ENCODE measurements at regions not wholly inside any gene's neighbourhood (a gene's known extent, or its start where the extent isn't known, plus 50 kb on each side); places are given as distances from the start of the nearest gene placed in this dataset.
"Not testable (repeated sequence)": the region's sequence is repeated elsewhere in the genome, so short reads cannot be mapped to it uniquely, and the experiment has no call there.

GRCh38 chr4:189807031-189807430, 133.6 kb upstream of the FRG1 start:
- DNase-seq = no peak

DNA sequence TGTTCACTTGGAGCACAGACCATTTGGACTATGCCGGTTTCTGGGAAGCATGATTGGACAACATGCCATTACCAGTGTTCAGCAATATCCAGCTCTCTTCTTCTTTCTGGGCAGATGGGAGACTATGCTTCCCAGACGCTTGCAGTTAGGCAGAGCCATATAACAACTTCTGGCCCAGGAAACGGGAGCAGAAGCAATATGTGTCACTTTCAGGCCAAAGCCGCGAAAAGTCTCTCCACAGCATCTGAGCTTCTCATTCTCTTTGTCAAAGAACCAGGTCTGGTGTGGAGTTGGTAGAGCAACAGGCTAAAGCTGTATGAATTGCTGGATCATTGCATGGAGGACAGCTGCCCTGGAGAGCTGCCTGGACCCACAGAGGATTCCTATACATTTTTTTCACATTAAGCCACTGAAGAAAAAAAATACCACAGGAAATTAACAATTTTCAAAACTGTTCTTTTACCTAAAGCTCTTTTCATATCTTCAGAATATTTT, 131.4 kb upstream of the FRG1 start:
- no peak for DNase-seq

GRCh38 chr4:189809839-189810238, 130.8 kb upstream of the FRG1 start:
- no peak for DNase-seq

DNA sequence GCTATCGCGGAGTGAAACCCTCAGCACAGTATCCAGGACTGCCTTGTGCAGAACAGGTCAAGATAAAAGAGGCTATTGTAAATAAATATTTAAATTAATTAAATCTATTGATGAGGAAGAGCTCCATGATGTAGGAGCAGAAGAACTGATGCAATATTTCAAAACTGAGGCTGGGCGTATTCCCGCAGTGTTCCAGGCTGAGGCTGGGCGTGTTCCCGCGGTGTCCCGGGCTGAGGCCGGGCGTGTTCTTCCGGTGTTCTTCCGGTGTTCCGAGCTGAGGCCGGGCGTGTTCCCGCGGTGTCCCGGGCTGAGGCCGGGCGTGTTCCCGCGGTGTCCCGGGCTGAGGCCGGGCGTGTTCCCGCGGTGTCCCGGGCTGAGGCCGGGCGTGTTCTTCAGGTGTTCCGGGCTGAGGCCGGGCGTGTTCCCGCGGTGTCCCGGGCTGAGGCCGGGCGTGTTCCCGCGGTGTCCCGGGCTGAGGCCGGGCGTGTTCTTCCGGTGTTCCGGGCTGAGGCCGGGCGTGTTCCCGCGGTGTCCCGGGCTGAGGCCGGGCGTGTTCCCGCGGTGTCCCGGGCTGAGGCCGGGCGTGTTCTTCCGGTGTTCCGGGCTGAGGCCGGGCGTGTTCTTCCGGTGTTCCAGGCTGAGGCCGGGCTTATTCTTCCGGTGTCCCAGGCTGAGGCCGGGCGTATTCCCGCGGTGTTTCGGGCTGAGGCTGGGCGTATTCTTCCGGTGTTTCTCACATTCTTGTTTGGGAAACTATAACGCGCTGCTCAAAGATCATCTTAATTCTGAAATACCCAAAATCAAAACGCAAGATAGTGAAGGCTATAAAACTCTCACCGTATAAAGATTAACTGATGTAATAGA, 130.1 kb upstream of the FRG1 start:
- not testable (repeated sequence) for DNase-seq

- DNase-seq = no peak
Observed at GRCh38 chr4:189815404-189816192, 125.1 kb upstream of the FRG1 start.

DNA sequence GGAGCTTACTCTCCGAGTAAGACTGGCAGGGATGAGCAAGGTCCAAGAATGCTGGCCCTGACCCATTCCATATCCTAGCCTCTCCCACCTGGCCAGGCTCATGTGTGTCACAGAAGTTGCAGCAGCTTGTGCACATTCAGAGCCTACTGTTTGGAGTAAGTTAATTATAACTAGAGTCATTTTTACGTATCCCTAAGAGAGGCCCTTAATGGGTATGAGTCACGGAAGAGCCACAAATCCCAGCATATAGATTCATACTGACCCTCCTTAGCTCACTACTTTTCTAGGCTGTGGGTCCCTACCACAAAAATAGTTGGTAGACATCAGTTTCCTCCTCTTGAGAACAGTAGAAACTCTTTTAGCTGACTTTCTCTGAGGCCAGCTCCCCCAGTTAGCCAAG, 118.3 kb upstream of the FRG1 start:
- DNase-seq = no peak

DNA sequence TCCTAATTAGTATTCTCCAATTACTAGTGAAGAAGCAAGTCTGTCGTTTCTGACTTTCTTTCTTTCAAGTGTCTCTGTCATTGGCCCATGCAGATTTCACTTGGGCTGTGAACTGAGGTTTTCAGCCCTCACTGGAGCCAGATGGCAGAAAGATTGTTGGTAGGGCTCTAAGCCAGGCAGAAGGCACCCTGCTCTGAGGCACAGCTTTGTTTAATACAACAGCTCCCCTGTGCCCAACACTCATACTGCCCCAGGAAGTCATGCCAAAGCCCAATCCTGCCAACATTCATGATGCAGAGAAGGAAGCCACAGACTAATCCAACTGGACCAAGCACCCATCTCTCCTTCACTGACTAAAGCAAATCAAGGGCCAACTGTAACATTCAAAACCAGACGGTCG, 117.1 kb upstream of the FRG1 start:
- DNase-seq = no peak

DNA sequence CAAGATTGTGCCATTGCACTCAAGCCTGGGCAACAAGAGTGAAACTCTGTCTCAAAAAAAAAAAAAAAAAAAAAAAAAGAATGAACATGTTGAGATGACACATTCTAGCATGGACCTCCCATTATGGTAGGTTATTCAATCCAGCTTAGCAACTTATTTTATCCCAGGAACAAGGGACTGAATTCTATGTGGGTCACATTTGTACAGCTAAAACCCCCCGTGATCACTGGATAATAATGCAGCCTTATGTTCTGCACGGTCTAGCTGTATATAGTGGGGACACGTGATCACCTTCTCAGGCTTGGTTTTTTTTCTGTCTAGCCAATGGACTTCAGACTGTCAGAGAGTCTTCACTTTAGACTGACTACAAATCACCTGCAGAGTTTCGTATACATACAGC, 115.2 kb upstream of the FRG1 start:
- DNase-seq = no peak

GRCh38 chr4:189826657-189827056, 114.0 kb upstream of the FRG1 start:
- no peak for DNase-seq

DNA sequence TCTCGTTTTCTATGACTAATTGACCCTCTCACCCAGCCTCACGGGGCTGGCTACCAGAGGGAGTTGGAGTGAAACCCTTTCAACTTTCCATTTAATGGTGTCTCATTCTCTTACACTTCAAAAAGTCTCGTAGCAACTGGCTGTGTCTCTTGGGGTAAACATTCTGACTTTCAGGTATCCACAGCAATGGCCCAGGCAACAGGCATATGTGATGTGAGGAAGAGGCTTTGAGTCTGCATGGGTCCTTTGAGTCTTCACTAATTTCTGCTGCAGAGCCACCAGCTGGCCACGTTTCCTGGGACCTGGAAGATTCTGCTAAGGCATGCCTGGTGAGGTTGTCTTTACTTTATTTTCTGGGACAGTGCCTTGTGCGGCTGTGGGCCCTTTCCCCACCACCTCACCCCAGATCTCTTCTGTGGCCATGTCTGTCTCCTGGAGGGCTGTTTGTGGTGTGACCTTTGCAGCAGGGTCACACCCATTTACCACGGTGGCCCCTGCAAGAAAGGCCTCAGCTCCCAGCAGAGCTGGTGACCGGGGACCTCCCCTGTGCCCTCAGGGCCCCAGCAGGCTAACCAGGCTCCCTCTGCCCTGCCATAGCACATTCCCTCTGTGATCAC, 112.5 kb upstream of the FRG1 start:
- DNase-seq = no peak

DNA sequence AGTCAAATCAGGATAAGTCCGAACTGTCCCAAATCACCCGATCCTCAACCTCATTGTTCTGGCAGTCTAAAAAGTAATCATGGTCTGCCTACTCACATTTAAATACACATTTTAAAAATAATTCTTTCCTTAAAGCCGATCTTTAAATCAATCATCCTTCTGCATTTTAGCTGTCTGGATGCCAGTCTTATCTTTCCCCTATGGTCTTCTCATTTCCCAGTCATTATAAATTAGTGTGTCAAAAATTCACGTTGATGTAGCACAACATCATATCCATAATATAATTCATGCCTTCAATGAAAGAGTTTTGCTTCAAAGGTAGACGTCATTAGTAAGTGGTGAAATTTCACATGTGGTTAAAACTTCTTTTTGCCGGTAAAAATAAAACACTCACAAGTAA, 108.1 kb upstream of the FRG1 start:
- DNase-seq = no peak

GRCh38 chr4:189834616-189835015, 106.1 kb upstream of the FRG1 start:
- DNase-seq = no peak

DNA sequence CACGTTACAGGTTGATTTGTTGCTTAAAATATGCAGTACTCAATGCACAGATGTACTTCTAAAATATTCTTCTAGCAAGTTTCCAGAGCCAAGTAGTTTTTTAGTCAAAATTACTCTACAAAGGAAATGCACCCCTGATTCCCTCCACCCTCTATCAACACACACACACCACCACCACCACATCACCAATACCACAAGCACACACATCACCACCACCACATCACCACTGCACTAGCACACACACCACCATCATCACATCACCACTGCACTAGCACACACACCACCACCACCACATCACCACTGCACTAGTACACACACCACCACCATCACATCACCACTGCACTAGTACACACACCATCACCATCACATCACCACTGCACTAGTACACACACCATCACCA, 105.2 kb upstream of the FRG1 start:
- no peak for DNase-seq

GRCh38 chr4:189837471-189837870, 103.2 kb upstream of the FRG1 start:
- DNase-seq = no peak

DNA sequence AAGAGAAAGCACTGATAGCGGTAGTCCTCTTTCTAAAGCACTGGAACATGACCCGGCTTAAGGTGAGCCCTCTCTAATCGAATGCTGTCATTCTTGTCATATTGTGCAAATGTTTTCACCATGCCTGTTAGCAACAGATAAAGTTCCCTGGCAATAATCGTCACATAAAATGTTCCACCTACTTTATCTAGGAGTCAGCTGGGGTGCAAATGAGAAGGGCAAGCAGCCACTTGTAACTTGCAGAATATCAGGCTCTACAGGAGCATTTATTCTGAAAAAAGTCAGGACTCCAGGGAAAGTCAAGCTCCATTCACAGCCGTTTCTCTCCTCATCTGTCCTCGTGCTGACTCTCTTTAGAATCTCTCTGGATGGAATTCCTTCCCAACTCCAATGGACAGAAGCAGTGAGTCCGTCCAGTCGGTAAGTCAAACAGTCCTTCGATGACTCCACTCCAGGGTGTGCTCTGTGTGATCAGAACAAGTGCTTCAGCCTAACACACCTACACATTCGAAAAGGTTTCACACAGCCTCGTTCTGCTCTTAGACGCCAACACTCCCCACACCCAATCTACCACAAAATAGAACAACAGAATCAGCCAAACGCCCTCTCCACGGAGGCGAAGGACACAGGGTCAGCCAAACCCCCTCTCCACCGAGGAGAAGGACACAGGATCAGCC, 101.7 kb upstream of the FRG1 start:
- no peak for DNase-seq

GRCh38 chr4:189840356-189840755, 100.3 kb upstream of the FRG1 start:
- no peak for DNase-seq

DNA sequence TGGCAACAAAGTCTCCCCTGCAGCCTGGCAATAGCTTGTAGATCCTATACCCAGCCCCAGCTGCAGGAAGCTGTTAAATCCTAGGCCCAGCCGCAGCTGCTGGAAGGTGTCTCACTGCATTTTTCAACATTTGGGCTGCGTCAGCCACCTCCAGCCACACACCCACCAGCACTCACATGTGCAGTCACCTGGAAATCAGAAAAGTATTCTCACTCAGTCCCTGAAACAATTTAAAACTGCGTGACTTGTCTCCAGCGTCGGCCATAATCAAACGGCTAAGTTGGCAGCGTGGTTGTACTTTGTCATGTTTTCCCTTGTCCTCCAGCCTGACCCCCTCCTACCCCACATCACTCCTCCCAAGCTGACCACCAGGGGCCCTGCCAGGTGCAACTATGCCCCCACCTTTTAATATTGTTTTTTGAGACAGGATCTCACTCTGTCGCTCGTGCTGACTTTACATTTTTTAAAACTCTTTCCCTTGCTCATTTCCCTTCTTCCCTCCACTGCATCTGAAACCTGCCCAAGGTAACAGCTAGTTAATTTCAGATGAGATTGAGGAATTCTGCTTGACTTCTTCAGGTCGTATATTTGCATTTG, 97.2 kb upstream of the FRG1 start:
- no peak for DNase-seq

DNA sequence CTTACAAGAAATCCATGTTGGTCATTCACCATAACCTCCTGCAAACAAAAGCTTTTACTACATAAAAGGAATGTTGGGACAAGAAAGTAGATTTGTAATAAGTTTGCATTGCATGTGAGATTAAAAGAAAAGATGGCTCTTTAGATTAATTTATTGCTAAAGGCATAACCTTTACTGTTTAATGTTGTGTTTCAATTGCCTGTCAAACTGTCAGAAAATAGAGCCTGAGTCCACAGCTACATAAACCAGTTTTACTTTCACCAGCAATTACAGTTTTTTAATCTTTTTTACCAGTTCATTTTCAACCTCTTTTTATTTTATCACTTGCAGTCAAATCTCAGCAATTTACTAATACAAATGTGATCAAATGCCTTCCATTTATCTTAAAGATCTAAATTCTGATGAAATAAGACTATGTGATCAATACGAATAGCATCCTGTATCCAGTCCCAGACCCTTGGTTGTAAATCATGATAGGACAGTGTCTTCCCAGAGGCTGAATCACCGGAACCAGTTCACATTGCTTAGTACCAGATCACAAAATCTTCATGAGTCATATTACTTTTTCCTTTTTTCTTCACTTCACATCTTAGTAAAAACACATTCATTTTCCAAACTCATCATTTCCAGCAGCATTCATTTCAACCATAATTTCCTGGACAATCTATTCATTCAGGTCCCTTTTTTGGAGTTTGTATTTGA, 95.4 kb upstream of the FRG1 start:
- no peak for DNase-seq

GRCh38 chr4:189846094-189846493, 94.6 kb upstream of the FRG1 start:
- not testable (repeated sequence) for DNase-seq

GRCh38 chr4:189846608-189847007, 94.1 kb upstream of the FRG1 start:
- not testable (repeated sequence) for DNase-seq

- not testable (repeated sequence) for DNase-seq
Observed at GRCh38 chr4:189848672-189849071, 92.0 kb upstream of the FRG1 start.

Measured in activated CD4-positive, CD25-positive, alpha-beta regulatory T cell treated with anti-CD3 and anti-CD28 coated beads, Interleukin-2, amount 50 U/mL, for 72 hours (primary cell).